ENCODE measurements at regions not wholly inside any gene's neighbourhood (a gene's known extent, or its start where the extent isn't known, plus 50 kb on each side); places are given as distances from the start of the nearest gene placed in this dataset.
A peak's percentile ranks its signal among the peaks of the same experiment; 100 is the strongest.

DNA sequence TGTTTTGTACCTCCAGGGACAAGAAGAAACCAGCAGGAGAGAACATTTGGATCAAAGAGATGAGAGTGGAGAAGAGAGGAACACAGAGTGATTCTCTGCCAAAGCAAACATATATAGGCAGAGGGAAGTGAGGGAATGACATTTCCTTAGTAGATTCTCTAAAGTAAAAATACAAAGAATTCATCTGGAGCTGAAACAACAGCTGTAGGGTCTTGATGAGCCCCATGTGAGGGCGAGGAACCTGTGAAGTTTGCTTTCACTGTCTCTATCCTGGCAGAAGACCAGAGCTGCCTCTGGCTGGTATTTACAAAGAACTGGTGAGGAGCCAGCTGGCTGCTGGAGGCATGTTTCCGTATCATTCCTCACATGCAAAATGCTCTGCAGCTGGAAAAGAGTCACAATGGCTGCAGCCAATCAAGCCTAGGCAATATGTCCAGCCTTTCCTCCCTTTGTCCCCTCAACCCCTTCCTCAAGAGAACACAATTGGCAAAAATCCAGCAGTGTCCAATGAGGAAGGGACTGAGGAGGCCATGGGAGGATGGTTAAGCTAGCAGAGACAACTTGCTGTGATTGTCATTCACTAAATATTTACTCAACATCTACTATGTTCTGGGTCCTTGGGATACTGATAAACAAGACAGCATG lies 122.5 kb downstream of the PHLDA1 start:
- TF ChIP-seq, protein P1, sequence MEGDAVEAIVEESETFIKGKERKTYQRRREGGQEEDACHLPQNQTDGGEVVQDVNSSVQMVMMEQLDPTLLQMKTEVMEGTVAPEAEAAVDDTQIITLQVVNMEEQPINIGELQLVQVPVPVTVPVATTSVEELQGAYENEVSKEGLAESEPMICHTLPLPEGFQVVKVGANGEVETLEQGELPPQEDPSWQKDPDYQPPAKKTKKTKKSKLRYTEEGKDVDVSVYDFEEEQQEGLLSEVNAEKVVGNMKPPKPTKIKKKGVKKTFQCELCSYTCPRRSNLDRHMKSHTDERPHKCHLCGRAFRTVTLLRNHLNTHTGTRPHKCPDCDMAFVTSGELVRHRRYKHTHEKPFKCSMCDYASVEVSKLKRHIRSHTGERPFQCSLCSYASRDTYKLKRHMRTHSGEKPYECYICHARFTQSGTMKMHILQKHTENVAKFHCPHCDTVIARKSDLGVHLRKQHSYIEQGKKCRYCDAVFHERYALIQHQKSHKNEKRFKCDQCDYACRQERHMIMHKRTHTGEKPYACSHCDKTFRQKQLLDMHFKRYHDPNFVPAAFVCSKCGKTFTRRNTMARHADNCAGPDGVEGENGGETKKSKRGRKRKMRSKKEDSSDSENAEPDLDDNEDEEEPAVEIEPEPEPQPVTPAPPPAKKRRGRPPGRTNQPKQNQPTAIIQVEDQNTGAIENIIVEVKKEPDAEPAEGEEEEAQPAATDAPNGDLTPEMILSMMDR (IDR thresholded peaks at IDR 0.05), result no peak
- no peak for TF ChIP-seq POLR2A (IDR thresholded peaks at IDR 0.05)
- TF ChIP-seq POLR2AphosphoS5 (IDR thresholded peaks at IDR 0.05), result peak in 2 of 3 donors; percentile 9 to 29

Data from breast epithelium (tissue), 3 donors.